NCI-H1417 (cell line): ENCODE measurements at regions not wholly inside any gene's neighbourhood (a gene's known extent, or its start where the extent isn't known, plus 50 kb on each side); places are given as distances from the start of the nearest gene placed in this dataset.

Experiments used
- DNase-seq, 3 experiments: peaks; one replicate each; lab custom pipeline; 2025; lab: John Stamatoyannopoulos, UW

- DNase-seq = no peak
Observed at GRCh38 chr9:11320989-11321388, 708.2 kb upstream of the PTPRD start.

DNA sequence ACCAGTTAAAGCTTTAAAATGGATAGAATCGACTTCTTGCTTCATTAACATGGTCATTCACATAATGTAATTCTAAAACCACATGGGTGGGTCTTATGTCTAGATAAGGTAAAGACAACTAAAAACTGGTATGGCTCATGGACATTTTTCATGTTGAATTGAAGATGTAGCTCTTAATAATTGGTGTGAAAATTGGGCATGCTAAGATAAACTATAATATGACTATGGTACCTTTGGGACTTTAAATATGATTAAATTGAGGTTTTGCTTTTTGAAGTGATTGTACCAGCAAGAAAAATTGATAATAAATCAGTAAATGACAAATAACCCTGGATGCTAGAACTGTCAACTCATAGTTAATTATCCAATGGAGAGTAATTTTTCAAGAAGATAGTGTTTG, 710.7 kb upstream of the PTPRD start:
- no peak for DNase-seq

GRCh38 chr9:11326231-11326630, 713.4 kb upstream of the PTPRD start:
- no peak for DNase-seq

- DNase-seq = peak in 2 of 3 experiments; percentile 0 to 35
Observed at GRCh38 chr9:11328326-11328725, 715.5 kb upstream of the PTPRD start.

- no peak for DNase-seq
Observed at GRCh38 chr9:11335011-11335410, 722.2 kb upstream of the PTPRD start.

- DNase-seq = no peak
Observed at GRCh38 chr9:11338130-11338529, 725.3 kb upstream of the PTPRD start.

DNA sequence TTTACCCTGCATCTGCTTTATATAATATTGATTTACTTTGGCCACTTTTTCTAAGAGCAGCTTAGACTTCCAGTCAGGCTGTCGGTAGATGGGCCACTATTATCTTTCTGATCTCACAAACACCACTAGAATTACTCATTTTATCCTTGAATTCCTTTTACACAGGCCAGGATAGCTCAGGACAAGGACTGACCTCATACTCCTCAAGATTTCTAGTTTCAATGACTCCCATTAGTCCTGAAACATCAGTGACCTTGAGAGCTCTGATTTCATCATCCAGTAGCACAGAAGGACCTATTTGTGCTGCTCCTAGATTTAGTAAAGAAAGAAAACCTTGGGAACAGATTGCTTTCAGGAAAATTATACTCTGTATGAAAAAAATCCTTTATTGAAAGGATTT, 727.9 kb upstream of the PTPRD start:
- no peak for DNase-seq

DNA sequence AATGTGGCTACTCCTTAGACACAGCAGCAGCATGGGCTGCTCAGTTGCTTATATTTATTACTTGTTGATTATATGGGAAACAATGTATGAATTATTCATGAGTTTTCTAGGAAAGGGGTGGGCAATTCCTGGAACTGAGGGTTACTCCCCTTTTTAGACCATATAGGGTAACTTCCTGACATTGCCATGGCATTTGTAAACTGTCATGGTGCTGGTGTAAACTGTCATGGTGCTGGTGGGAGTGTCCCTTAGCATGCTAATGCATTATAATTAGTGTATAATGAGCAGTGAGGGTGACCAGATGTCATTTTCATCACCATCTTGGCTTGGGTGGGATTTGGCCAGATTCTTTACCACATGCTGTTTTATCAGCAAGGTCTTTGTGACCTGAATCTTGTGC, 734.6 kb upstream of the PTPRD start:
- DNase-seq = no peak

DNA sequence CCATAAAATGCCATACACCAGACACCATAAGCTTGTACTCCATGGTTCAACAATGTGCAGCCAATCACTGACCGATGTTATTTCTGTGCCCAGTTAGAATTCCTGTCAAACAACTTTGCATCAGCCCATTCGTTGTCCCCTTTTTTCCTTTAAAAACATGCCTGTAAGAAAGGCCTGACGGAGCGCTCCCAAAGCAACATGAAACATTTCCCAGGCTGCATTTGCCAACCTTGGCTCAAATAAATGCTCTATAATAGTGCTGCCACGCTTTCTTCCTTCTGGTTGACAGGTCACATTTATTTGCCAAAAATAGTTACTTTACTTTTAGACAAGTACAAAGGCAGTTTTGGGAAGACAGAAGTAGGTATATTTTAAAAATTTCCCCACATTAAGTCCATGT, 735.6 kb upstream of the PTPRD start:
- no peak for DNase-seq

DNA sequence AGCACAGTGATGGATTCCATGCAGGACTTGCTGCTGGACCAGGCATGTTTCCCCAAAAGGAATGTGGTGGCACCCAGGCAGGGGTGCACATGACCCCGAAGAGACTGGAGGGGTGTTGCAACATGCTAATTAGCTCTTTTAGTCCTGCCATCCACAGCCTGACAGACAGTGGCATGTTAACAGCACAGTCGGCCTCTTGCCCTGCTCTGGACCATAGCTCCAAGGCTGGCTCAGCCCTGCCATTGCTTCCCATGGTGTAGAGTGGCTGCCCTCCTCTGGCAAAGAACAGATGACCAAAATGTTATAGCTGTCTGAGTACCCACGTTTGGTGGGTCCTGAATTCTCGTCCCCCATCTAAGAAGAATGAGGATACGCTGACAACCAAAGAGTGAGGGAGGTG, 736.4 kb upstream of the PTPRD start:
- DNase-seq = no peak

DNA sequence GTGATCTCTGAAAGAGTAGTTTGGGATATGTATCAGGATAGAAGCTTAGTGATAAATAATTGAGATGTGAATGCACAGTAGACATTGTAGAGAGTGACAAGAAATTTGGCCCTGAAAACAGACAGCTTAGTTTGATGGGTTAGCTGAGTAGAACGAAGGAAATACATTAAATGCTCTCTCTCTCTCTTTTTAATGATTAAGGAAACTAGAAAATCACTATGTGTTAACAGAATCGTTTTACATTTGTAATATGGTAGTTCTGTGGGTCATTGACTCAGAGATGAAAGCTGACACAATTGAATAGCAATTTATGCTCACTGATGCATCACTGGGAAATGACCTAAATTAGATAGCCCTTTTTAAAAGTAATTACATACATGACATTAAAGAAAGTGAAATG, 739.8 kb upstream of the PTPRD start:
- peak in 2 of 3 experiments; percentile 1 to 46 for DNase-seq

DNA sequence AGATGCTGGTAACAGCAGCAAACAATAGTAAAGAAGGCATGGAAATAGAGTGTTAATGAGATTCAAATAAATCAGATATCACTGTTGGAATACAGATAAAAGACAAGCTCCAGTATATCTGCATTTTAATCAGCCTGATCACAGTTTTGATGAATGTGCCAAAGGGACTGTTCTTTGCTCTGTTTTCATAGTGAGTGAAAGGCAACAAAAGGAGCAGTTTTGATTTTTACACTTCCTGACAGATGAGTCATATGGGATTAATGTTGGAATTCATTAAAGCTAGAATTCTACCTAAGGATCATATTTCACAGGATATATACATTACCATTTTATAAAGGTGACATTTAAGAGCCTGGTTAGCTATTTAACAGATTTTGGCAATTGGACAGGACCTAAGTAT, 743.3 kb upstream of the PTPRD start:
- peak in 1 of 3 experiments; percentile 18 for DNase-seq

DNA sequence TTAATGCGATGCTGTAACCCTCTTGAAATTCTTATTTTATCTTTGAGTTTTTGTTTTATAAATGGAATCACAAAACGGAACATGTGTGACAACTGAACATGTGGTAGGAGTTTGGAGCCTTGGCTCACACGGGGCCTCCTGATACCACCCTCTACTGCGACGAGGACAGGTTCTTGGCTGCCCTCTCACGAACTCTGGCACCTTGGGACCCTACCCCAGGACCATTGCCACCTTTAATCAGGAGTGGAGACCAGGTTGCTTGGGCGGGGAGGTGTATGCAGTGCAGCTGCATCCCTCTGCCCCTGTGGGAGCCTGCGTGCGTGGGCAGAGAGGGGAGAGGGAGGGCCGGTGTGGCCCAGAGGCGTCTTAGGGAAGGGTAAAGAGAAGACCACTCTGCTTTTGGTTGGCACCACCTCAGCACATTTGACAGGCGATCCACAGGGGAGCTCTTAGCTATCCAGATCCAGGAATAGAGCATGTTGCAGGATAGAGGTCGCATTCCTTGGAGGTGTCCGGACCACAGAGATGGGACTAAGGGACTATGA, 753.9 kb upstream of the PTPRD start:
- DNase-seq = no peak

GRCh38 chr9:11374926-11375325, 762.1 kb upstream of the PTPRD start:
- DNase-seq = no peak

GRCh38 chr9:11402621-11403020, 789.8 kb upstream of the PTPRD start:
- DNase-seq = no peak

DNA sequence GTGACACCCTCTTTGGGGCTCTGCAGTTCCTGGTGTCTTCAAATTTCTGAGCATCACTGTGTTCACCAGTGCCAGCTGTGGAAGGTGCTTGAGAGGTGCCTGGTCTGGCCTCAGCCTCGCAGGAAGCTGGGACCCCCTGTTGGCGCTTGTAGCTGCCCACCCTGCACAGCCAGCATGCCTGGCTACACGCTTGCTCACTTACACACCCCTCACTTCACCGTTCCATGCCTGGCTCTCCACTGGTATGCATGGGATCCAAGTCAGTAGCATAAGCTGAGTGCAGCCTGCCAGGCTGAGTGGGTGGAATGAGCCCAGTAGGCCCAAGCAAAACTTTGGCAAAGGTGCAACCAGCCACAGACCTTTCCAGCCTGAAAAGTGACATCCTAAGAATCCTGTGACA, 801.4 kb upstream of the PTPRD start:
- no peak for DNase-seq

GRCh38 chr9:11417782-11418181, 805.0 kb upstream of the PTPRD start:
- peak in 2 of 3 experiments; percentile 2 to 69 for DNase-seq

DNA sequence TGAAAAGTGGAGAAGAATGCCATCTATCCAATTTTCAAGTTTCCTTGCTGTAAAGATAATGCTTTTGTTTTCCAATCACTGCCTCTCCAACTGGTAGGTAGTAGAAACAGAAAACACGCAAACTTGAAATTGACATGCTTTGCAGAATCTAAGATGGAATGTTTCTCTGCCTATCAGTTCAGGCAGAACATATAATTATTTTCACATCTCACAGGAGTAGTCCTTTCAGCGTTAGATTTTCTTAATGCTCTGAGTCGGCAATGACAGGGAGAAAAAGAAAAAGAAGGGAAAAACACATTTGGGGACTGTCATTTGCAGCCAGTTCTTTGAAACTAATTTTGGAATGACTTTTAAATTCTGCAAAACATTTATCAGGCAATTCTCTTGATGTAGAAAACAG, 818.7 kb upstream of the PTPRD start:
- no peak for DNase-seq

DNA sequence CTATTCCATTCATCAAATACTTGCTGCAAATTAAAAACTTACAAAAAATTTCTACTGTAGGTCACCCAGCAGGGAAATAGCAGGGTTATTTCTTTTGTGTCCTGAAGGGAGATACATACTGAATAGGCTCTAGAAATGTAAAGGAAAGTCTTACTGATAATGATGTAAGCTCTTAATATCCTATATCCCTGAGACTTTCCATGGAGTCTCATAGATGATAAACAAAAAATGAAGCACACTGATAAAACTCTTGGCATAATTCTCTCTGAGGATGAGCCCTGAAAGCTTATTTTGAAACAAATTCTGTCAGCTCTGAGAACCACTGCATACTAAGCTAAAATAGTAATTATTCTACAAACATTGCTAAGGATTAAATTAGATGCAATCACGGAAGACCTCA, 819.6 kb upstream of the PTPRD start:
- DNase-seq = no peak

DNA sequence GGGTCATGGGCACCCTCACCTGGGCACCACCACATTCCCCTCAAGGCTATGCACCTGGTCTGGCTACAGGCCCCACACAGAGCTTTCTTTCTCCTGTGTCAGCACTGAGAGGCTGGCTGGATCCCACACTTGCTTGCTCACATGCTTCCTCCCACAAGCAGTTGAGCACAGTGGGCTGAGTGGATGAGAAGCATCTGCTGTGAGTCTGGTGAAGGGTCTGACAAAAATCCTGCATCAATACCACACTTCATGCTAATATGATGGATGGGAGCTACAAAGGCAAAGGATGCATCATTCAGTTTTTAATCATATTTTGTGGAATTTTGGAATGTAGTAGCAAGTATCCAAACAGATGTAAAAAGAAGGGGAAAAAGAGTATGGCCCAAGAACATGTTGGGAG, 830.8 kb upstream of the PTPRD start:
- no peak for DNase-seq

- DNase-seq = peak in 1 of 3 experiments; percentile 12
Observed at GRCh38 chr9:11457825-11458790, 845.3 kb upstream of the PTPRD start.

- no peak for DNase-seq
Observed at GRCh38 chr9:11469745-11470144, 856.9 kb upstream of the PTPRD start.

DNA sequence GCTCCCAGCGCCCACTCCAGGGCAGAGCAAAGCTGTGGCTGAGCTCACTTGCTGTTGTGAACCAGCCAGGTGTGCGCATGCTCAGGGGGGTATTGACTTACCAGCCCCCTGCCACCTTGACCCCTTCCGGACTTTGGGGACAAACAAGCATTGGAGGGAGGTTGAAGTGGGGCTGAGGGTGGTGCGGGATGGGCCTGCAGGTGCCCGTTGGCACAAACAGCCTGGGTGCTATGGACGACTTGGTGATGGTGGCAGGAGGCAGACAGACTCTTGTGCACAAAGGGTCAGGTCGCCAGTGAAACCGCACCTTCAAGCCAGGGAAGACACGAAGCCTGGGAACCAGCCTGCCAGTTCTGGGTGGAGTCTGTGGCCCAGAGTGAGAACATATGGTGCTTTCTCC, 858.5 kb upstream of the PTPRD start:
- DNase-seq = no peak

DNA sequence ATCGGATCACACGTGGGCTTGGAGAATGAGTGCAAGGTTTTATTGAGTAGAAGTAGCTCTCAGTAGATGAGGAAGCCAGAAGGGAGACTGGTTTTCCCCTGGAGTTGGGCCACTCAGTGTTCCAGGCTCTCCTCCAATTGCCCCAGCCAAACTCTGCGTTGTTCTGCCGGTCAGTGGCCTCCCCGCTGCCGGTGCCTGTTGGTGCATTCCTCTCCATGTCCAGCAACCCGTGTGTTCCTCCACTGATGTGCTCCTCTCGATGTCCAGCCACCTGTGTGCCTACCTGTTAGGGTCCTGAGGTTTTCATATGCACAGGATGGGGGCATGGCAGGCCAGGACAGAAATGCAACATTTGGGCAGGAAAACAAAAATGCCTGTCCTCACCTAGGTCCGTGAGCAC, 888.0 kb upstream of the PTPRD start:
- DNase-seq = no peak
